ENCODE measurements at regions not wholly inside any gene's neighbourhood (a gene's known extent, or its start where the extent isn't known, plus 50 kb on each side); places are given as distances from the start of the nearest gene placed in this dataset.

- no peak for DNase-seq (ENCODE audit: low read depth)
These were observed 148.9 kb downstream of the EN1 start for GRCh38 chr2:118698564-118698963.

DNA sequence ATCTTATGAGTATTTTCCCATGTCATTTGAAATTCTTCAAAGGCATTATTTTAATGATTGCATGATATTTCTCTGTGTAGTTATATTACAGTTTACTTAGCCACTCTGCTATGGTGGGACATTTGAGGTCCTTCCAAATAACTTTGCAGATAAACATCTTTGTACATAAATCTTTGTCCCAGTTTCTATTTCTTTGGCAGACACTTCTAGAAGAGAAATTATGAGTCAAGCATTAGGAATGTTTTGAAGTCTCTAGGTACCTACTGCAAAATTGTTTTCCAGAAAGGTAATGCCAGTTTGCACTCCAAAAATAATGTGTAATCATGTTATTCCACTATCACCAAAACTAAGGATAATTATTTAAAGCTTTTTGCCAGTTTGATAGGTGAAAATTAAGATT lies 149.7 kb downstream of the EN1 start:
- no peak for DNase-seq (ENCODE audit: low read depth)

DNA sequence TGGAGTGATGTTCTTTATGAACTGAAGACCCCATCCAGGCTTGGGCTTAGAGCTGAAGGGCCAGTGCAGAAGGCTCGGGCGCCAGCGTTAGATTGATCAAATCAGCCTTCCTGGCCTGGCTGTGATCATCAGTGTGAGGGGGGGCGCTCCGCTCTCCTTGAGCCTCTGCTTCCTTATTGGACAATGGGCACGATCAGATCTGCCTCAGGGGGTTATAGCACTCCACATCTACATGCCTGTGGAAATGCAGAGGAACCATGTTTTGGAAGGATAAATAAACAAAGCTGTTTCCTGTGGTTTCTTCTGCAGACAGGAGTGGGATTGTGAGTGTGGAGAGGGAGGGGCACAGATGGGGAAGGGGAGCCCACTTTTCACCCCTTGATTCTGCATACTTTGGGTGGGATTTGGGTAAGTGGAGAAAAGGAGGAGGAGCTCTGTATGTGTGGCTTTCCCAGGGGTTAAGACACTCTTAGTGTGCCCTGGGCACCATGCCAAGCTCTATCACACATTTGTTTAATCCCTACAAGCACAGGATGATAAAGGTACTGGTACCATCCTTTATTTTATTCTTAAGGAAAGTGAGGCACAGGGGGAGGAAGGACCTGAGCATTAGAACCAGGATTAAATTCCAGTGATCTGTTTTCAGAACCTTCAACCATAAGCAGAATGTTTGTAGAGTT lies 150.5 kb downstream of the EN1 start:
- DNase-seq (ENCODE audit: low read depth): no peak

- no peak for DNase-seq (ENCODE audit: low read depth)
These were observed 154.1 kb downstream of the EN1 start for GRCh38 chr2:118693287-118693822.

- DNase-seq (ENCODE audit: low read depth): no peak
These were observed 157.6 kb downstream of the EN1 start for GRCh38 chr2:118689874-118690273.

GRCh38 chr2:118689456-118689855 lies 158.0 kb downstream of the EN1 start:
- DNase-seq (ENCODE audit: low read depth): no peak

DNA sequence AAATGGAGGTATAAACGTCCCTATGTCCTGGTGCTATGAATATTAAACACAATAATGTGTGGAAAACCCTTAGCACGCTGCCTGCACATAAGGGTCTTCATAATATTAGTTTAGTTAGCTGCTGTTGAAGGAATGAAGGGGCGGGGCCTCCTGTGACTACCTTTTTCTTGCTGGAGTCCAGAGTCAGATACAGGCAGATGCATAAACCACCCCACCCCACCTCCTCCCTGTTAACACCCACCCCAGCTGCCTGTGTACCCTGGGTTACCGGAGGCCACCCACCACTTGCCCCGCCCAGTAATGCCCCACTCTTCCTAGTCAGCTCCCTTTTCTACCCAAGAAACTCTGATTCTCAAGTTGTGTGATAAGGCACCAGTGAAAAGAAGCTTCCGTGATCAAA lies 158.4 kb downstream of the EN1 start:
- no peak for DNase-seq (ENCODE audit: low read depth)

GRCh38 chr2:118687698-118688097 lies 159.8 kb downstream of the EN1 start:
- DNase-seq (ENCODE audit: low read depth): no peak

GRCh38 chr2:118687192-118687591 lies 160.3 kb downstream of the EN1 start:
- no peak for DNase-seq (ENCODE audit: low read depth)

GRCh38 chr2:118686346-118686745 lies 161.1 kb downstream of the EN1 start:
- DNase-seq (ENCODE audit: low read depth): no peak

- DNase-seq (ENCODE audit: low read depth): no peak
These were observed 164.0 kb downstream of the EN1 start for GRCh38 chr2:118683460-118683859.

GRCh38 chr2:118678985-118679384 lies 168.5 kb downstream of the EN1 start:
- DNase-seq (ENCODE audit: low read depth): no peak

DNA sequence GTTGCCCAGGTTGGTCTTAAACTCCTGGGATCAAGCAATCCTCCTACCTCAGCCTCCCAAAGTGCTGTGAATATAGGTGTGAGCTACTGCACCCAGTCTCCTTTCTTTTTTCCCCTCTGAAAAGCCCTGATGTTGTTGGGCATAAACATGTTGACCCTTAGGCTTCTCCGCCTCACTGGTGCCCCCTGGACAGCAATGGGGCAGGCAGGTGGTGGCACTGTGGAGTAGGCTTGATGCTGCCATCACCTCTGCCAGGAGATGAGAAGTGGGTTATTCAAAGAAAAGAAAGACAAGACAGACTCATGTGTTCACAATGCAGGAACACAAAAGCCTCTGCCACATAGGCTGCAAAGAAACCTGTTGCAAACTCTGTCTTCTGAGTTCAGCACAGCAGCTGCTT lies 169.9 kb downstream of the EN1 start:
- no peak for DNase-seq (ENCODE audit: low read depth)

- no peak for DNase-seq (ENCODE audit: low read depth)
These were observed 171.9 kb downstream of the EN1 start for GRCh38 chr2:118675531-118675930.

DNA sequence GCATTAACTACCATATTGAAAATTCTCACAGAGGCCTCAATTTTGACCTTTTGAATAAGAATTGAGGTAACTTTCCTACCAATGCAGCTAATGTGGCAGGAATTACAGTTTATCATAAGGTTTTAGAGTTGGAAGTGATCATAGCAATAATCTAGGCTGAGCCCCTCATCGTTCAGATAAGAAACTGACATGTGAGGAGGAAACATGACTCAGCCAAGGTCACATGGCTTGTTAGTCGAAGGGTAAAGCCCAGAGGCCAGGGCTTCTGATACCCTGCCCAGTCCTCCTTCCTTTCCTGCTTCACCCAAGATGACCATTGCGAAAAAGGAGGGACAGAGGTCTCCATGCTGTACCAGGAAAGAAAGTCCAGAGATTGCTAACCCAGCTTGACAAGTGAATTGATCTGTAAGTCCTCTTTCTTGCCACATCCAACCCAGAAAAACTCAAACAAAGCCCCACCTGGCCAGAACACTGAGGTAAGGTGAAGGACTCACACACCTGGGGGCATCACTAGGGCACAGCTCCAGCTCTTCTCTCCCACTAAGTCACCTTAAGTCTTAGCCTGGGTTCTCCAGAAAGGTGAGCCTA lies 174.8 kb downstream of the EN1 start:
- no peak for DNase-seq (ENCODE audit: low read depth)

DNA sequence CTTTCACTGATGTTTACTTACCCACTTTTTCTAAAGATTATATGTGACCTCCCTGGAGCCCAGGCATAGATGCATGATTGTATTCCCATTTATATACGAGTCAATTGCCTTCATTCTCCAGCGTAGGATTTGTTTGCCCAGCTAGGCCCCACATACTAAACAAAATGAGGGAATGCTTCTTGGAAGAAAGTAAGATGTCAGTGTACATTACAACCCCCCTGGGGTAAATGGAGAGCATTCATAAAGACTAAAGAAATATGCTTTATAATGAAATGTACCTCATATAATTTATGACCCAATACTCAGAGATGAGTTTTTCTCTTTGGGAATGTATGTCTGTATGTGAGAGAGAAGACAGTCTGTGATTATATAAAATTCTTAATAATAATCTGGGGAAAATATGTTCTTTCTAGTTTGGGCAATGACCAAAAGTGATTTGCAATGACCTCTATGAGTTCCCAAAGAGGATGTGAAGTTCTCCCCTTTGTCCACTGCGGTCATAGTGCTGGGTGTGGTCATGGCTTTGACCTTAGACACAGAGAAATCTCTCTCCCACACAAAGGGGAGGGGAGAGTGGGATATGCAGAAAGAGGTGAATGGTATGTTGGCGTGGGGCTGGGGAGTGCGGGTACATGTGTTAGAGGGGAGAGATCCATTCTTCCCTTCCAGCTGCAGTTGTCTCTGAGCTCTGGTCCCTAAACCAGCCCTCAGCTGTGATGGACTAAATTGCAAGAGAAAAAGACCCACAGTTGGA lies 175.6 kb downstream of the EN1 start:
- no peak for DNase-seq (ENCODE audit: low read depth)

GRCh38 chr2:118670838-118671237 lies 176.6 kb downstream of the EN1 start:
- DNase-seq (ENCODE audit: low read depth): no peak

- no peak for DNase-seq (ENCODE audit: low read depth)
These were observed 177.2 kb downstream of the EN1 start for GRCh38 chr2:118670276-118670675.

GRCh38 chr2:118669654-118670053 lies 177.8 kb downstream of the EN1 start:
- no peak for DNase-seq (ENCODE audit: low read depth)

DNA sequence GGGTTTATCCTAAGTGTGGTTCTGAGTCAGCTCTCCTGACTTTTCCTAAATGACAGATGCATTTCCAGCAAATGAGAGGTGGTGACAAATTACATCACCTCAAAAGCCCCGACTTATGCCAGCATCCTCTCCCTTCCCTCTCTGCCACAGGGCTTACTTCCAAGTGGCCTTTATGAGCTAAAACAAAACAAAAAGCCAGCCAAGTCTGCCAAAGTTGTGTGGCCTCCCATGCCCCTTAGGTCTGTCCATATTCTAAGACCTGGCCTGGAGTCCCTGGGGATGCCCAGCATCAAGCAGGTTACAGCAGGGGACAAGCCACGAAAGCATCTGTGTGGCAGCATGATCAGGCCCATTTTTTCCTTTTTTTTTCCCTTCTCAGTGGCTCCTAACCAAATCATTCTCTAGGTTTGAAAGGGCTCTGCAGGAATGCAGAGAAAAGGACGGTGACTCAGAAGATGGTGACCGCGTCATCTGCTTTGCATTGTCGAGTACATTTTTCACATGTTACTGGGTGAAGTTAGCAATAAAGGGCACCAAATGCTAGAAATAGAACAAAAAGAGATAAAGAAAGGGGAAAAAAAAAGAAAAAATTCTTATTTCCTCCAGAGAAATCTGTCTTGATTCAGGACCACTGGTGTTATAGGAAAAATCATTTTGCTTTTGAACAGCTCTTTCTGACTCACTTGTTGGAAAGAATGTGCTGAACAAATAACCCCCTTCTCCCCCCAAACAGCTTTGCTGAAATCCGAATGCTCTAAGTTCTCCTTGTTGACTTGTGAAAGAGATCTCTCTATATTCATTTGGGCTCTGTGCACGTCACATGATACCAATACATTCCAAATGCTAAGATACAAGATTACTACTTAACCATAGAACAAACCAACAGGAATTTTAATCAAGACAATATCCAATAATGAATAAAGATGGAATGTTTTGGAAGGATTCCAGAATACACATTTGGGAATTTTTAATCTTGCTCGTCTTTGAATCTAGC lies 178.7 kb downstream of the EN1 start:
- DNase-seq (ENCODE audit: low read depth): no peak

DNA sequence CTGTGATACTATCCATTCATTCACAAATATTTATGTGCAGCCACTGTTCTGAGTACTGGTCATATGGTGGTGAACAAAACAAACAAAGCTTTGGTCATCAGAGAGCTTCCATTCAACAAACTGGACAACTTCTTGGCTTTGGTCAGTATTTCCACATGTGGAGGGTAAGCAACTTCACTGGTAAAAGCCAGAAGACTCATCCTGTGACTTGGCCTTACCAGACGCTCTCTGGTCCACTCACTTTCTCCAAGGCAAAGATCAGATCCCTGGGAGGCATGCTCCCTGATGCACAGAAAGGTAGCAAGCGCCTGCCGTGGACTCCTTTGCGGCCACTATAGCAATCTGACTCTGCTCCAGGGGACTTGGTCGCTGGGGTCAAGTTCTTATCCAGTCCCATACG lies 179.5 kb downstream of the EN1 start:
- DNase-seq (ENCODE audit: low read depth): no peak

DNA sequence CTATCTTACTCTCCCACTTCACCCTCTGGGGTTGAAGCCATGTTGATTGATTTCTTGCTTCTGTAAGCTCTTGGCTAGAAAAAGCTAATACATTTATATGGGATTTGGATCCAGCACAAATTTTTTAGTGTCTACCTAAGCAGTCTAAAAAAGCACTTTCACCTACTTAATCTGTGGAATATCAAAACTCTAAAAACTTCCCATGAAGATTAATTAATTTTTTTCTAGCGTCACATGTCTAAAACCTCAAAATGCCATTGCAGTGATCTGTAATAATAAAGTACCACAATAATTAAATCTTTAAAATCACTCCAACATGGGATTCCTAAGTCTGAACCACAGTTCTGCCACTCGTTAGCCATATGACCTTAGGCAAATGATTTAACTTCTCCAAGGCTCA lies 180.1 kb downstream of the EN1 start:
- no peak for DNase-seq (ENCODE audit: low read depth)
